ENCODE measurements at regions not wholly inside any gene's neighbourhood (a gene's known extent, or its start where the extent isn't known, plus 50 kb on each side); places are given as distances from the start of the nearest gene placed in this dataset.

DNA sequence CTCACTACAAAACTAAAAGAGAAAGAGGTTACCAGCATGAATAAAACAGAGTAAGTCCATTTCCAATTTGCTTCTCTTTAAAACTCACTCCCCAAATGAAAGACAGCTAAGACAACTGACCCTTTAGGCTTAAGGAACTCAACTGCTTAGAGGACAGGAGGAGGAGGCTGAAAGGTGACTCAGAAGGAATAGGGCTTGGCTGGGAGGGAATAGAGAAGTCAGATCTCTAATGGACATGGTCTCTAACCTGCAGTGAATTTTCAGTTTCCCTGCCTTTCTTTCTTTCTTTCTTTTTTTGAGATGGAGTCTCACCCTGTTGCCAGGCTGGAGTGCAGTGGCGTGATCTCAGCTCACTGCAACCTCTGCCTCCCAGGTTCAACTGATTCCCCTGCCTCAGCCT is 261.8 kb upstream of the CLINT1 start:
- no peak for DNase-seq

DNA sequence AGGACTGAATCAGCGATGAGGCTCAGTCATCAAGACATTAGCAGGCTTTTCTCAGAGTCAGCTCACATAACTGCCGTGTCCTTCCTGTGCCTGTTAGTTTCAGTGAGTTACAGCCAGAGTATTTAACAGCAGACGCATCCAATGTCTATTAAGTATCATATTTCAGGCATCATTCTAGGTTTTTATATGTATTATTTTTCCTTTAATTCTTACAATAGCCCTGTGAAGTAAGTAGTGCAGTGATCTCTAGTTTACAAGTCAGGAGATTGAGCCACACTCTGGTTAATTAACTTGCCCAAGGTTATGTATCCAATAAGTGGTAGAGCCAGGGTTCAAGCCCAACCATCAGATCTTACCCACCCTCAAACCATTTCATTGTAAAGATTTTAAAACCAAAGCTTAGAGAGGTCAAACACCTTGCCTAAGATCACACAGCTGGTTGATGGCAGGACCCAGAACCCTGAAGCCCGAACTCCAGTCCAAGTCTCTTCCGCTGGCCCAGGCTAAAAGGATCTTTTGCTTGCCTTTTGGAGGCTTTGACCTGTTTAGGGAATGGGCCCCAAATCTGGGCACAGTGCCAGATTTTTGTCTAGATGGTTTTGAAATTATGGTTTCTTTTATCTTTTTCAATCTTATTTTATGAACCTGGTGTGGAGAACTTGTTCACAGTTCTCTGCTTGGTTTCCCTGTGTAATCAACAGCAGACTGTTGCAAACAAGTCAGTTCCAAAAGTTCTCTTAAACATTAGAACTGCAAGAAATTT is 261.2 kb upstream of the CLINT1 start:
- DNase-seq = no peak

DNA sequence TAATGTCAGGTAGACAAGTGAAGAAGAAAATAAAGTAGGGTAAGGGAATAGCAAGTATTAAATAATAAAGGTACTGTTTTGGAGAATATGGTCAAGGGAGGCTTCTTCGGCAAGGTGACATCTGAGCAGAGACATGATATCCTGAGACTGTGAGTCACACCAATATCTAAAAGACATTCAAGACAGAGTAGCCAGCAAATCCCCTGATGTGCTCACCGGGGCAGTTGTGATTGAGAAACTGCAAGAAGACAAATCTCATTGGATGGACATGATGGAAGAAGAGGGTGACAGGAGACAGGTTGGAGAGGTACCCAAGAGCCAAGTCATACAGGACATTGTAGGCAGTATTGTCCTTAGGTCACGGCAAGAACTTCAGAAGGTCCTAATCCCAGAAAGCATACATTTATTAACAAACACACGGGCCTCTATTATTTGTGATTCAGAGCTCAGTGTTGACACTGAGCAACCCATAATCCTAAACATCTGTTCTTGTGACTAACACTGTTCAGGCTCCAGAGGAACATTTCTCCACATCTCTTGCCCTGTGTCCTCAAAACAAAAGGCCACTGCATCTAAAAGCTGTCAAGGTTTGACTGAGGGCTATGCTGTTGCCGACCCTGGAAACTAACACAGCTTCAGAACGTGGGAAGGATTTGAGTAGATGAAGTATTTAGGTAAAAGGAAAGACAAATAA is 258.7 kb upstream of the CLINT1 start:
- DNase-seq = no peak

DNA sequence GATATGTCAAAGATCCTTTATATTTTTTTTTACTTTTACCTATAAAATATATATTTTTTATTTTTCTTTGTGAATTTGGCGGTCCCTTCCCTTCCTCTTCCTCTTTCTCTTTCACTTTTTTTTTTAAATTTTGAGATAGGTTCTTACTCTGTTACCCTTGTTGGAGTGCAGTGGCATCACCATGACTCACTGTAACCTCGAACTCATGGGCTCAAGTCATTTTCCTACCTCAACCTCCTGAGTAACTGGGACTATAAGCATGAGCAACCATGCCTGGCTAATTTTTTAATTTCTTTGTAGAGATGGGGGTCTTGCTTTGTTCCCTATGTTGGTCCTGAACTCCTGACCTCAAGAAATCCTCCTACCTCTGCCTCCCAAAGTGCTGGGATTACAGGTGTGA is 258.0 kb upstream of the CLINT1 start:
- DNase-seq = no peak

DNA sequence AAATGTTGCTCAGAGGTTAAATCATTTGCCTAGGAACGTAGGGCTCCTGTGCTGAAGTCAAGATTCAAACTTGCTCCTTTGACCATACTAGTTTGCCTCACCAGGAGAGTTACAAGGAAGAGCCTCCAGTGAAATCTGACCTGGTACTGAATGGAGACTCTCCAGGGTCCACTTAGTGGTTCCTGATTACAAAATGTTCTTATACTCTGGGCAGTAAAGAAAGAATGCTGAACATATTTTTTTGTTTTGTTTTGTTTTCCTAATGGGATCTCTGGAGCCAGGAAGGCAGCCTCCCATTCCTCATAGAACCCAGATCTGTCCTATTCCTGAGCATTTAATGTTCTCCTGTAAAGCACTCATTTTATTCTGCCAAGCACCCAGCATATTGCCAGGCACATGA is 256.5 kb upstream of the CLINT1 start:
- DNase-seq = no peak

DNA sequence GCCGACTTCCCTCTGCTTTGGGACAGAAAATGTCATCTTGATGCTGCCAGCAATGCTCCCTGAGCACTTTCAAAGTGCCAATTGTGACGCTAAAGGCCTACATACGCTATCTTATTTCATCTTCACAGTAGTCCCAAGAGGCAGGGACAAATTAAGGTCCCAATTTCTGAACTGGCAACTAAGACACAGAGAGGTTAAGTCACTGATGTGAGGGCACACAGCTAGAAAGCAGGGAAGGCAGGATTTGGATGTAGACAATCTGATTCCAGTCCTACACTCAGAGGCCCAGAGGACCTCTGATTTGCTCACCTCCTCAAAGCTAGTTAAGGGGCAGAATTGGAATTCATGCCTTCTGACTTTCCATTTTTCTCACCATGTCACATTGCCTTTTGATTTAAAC is 249.2 kb upstream of the CLINT1 start:
- DNase-seq = no peak

DNA sequence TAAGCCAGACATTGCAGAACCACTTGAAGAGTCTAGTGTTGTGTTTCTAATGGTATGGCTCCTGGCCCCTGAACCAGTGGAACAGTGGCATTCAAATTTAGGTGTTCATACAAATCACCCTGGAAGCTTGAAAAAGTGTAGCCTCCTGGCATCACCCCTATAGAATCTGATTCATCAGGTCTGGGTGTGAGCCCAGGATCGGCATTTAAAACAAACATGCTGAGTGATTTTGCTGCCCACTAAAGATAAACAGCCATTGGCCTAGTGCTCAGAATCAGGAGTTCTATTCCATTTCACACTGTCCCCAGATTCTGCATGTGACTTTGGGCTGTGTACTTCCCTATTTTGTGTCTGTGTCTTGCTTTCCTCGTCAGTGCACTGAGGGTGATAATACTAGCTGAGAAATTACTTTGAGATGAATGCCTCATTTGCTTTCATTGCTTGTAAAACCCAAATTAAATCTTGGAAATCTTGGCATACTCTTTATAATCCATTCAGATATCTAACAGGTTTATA is 241.5 kb upstream of the CLINT1 start:
- no peak for DNase-seq

DNA sequence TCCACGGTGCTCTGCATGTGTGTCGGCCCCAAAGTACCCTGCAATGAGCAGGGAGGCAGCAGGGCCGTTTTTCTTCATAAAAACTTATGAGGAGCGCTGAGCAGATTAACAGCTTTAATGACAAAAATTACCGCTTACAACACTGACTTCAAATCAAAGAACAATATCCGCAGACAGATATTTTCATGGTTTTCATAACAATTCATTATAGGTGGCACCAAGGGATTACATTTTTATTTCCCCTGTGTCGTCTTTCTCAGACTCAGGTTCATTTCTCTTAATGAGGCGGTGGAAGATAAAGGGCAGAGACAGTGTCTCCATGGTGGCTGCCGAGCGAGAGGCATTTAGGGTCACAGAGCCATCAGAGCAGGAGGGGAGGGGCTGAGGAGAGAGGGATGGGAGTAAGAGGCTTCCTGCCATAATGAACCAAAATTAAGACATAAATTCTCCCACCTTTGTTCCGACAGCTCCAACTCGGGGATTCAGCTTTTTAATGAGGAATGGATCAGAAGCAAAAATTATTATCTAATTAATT is 240.7 kb upstream of the CLINT1 start:
- DNase-seq = no peak

DNA sequence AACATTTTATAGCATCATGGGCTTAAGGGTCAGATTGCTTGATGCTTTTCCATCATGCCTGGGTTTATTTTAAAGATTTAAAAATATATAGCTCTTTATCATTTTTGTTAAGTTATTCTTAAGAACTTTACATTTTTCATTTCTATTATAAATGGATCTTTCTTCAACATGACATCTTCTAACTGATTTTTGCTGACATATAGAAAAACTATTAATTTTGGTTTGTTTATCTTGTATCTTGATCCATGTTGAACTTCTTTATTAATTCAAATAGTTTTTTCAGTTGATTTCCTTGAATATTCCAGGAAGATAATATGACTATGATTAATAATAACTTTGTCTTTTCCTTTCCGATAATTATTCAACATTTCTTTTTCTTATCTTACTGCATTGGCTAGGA is 237.9 kb upstream of the CLINT1 start:
- DNase-seq = no peak

DNA sequence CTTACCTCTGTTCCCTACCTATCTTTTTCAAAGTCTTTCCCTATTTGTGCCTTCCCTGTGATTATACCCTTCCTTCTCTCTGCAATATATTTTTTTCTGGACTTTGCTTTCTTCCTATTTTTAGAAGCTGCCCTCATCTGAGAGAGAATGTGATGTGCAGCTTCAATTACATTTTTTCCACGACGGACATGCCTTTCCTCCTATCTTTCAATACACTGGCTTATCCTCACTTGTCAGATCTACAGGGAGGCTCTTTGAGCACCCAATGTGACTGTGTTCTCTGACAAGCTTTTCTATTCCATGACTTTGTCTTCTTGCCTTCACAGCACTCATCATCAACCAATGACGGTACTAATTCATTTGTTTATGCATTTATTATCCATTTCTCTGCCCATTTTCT is 227.9 kb upstream of the CLINT1 start:
- DNase-seq = no peak

DNA sequence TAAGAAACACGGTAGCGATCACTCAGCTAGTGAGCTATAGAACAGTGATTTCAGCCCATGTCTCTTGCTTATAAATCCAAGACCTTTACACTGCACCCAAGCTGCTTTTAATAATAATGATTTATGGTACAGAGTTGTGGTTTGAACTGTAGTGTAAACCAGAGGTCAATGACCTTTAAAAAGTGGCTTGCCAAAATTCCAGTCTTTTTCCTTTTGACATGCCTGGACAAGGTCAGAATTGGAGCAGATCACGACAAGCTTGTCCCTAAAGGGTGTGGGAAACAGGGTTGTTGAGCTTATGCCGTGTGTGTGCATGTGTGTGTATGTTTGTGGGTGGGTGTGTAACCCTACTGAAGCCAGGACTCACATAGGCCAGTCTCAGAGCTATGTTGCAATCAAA is 225.3 kb upstream of the CLINT1 start:
- DNase-seq = peak; percentile 26

DNA sequence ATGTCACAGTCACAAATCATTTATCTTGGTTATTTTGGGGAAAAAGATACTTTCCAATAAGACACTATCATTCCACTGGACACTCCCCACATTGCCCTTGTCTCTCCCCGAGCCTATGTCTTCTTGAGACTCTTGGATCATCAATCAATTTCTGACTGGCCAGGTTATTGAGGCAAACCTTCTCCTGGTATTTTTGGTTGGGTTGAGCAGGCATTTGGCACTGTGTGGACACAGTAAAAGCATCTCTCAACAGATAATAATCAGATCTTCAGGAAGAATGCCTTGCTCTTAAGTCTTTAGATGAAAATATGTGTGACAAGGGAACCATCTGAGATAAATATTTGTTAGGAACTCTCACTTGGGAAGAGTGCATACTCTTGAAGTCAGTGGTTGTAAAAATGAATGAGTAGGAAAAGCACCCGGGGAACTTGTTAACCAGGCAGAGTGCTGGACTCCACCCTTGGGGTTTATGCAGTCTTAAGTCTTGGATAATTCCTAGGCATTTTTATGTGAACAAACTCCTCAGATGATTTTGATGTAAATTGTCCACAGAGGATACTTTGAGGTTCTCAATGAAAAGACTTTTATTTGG is 223.8 kb upstream of the CLINT1 start:
- DNase-seq = no peak

DNA sequence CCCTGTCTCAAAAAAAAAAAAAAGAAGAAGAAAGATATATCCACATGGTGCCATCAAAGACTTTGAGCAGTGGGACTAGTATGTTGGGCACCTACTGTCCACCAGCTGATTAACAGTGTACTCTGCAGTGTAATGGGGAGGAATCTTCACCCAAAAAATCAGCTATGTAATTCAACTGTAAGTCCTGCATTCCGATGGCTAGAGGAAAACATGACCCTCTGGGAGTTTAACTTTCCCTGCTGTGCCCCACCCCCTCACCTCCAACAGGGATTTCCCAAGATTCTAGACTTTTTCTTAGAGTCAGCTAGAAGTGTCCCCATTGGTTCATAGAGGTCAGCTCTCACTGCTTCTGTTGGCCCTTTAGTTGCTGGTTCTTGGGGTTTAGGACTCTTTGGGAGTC is 221.2 kb upstream of the CLINT1 start:
- DNase-seq = no peak

DNA sequence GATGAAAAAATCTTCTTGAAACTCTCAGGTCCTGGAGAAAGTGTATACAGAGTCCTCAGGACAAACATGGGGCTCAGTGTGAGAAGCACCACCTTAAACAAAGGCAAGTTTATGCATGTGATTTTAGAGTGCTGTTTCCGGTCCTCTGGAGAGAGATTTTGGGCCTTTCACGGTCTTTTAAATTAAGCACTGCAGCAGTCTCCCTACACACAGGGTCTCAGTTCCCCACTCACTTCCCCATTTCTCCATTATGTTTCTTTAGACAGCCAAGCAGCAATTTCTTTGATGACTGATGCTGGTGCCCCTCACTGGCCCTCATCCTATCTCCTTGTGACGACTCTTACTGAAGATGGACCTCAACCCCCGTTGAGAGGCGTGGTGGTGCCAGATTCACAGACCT is 220.2 kb upstream of the CLINT1 start:
- DNase-seq = no peak

DNA sequence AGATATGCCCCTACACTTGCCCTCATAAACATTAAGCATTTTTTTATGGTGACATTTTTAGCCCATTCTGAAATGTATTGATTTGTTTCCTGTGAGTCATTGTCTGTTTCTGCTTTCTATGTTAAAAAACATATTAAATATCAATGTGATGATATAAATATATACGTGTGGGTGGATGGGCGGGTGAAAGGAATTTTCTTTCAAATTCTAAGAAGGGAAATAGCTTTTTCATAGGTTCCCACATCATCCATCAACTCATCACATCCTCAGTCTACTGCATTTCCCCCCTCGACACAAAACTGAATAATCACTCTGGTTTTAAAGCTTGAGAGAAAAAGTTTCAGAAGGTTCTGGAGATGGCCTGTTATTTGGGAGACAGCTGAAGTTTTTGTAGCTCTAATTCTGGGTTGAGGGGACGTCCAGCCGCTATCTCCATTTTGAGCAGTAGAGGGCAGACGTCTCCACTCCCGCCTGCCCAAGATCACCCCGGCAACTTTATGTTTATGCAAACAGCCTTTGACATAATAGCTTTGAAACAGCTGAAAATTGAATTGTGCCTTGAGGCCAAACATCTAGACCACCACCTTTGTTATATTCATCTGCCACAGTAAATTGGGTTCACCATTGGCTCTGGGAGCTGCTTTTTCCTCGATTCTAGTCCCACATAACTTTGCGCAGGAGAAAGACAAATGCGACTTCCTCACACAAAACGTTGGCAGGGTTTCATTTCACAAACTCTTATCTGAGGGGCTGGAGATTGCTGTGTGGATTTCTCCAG is 216.2 kb upstream of the CLINT1 start:
- DNase-seq = peak; percentile 91

DNA sequence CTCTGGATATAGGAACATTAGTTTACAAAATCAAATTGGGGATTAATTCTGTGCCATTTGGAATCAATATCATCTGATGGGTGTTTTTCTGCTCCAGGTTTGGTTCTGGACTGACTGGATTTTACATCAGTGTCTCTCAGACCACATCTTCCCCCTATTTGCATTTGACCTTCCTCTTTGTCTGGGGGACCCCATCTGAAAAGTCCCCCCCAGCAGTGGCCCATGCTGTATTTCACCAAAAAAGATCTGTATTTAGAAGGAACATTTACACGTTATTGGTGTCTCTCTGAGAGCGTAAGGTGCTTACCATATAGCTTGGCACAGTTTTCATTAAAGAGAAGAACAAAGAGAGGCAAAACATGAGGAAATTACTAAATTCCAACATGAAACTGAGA is 215.6 kb upstream of the CLINT1 start:
- no peak for DNase-seq

DNA sequence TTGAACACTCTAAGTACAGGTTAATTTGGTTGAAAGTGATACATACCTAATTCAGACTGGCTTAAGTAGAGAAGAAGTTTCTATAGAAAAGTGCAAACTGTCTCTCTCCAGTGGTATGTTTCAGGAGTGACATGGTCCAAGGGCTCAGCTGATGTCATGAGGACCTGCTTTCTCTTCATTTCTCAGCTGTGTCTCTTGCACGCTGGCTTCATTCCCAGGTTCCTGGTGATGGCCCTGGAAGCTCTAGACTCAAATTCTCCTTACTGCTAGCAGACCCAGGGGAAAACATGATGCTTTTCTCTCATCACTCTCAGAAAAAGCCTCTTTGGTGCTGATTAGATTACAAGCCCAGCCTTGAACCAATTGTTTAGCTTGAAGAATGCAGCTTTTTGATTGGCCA is 211.9 kb upstream of the CLINT1 start:
- peak; percentile 25 for DNase-seq

DNA sequence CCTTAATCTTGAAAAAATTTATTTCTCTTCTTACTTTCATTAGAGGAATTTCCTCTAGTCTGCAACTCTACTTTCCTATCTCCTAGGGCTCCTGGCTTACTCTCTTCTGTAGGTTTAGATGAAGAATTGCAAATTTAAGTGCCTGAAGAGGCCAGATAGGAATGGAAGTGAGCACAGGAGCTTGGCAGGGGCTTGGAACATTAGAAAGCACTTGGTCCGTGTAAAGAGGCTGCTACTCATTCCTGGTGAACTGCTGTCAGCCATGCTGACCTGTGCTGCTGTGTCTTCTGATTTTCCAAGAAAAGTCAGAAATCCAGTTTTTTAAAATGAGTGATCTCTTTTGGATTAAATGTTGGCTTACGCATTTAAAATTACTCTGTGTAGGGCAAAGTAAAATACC is 210.9 kb upstream of the CLINT1 start:
- DNase-seq = no peak

DNA sequence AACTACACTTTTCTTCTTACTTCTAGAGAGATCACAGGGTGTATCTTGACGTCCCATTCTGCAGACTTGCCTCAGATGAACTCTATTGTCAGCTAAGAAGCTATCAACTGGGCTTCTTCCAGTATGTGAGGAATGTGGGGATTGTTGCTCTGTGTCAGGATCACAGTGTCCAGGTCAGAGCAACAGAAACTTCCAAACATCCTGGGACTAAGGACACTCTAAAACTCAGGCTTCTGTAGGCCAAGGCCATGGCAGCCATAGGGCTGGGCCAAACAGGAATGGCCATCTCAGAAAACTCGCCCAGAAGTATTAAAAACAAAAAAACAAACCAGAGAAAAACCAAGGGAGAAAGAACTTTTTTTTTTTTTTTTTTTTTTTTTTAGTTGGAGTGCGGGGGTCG is 210.0 kb upstream of the CLINT1 start:
- no peak for DNase-seq

DNA sequence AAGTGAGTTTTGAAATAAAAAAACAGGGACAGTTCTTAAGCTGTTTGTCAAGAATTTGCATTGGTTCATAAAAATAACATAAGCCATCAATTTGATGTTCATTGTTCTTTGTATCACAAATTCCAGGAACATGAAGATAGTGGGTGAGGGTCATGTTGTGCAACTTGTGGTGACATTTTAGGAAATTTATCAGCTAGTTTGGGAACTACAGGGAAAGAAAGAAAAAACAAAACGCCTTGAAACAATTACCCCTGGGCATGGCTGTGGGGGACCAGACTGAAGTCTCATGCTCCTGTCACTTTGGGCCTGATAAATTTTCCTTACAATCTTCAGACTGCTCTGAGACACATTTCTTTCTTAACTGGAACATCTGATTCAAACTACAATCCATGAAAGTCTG is 207.1 kb upstream of the CLINT1 start:
- no peak for DNase-seq

DNA sequence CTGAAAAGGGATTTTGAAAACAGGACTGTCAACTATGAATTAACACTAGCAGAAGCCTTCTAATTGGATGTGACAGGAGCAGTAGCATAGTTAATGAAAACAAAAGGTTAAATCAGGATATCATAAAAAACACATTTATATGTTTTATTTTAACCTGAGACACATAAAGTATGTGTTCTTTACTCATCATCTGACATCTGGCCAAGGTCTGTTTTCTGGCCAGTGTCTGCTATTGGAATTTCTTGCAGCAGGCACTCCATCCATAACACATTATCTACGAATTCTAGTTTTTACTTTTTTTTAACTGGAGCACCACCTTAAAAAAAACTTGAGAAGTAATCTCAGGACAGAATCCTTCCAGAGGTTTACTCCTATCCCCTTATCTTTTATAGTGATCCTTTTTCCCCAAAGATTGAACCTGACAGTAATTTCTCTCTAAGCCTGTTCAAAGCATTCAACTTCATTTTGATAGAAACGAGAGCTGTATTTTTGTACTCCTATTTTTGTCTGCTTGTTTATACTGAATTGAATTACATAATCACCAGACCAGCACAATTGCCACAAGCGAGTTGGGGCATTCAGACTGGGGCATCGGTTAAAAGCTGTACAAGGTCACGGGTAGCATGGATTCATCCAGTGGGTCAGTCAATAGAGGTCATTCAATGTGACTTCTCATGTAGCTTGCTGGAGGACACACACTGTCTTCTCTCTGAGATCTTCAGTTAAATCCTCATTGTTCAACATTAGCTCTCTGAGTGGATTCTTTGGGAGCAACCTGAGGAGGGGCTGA is 205.6 kb upstream of the CLINT1 start:
- DNase-seq = peak; percentile 71
